OCI-LY1 (cell line): ENCODE measurements at regions not wholly inside any gene's neighbourhood (a gene's known extent, or its start where the extent isn't known, plus 50 kb on each side); places are given as distances from the start of the nearest gene placed in this dataset.

Source experiments
- H2AFZ ChIP-seq: fragments of 200-600 bp; sonication (generic), shearing (Covaris generic); 2 replicates; pipeline ENCODE4 v1.6.0; 2014; ENCODE audit warnings: antibody characterized with exemption, mild to moderate bottlenecking, low read length
- H3F3A ChIP-seq: fragments of 200-600 bp; sonication (generic), shearing (Covaris generic); 2 replicates; pipeline ENCODE4 v1.6.0; 2014; ENCODE audit warnings: mild to moderate bottlenecking, antibody characterized with exemption, low read length, moderate library complexity; ENCODE audit not compliant: insufficient read depth
- H3K27ac ChIP-seq: fragments of 200-600 bp; sonication (generic); 2 replicates; pipeline ENCODE4 v1.5.1; 2014; ENCODE audit warnings: low read length, mixed run types, mild to moderate bottlenecking, low read depth; ENCODE audit not compliant: poor library complexity, severe bottlenecking
- H3K27me3 ChIP-seq: fragments of 200-600 bp; sonication (generic); 2 replicates; pipeline ENCODE4 v1.6.0; 2014; ENCODE audit warnings: antibody characterized with exemption, mild to moderate bottlenecking, low read length, moderate library complexity; ENCODE audit not compliant: insufficient read depth
- H3K36me3 ChIP-seq: fragments of 200-600 bp; sonication (generic); 2 replicates; pipeline ENCODE4 v1.6.1; 2014; ENCODE audit warnings: mild to moderate bottlenecking, antibody characterized with exemption, low read length, moderate library complexity, mixed read lengths; ENCODE audit not compliant: insufficient read depth
- H3K4me1 ChIP-seq: fragments of 200-600 bp; sonication (generic); 2 replicates; pipeline ENCODE4 v1.5.1; 2014; ENCODE audit warnings: mild to moderate bottlenecking, low read length, moderate library complexity; ENCODE audit not compliant: insufficient read depth, severe bottlenecking
- H3K4me2 ChIP-seq: fragments of 200-600 bp; sonication (generic), shearing (Covaris generic); 2 replicates; pipeline ENCODE4 v1.6.1; 2014; ENCODE audit warnings: low read length
- H3K4me3 ChIP-seq: fragments of 200-600 bp; sonication (generic); 2 replicates; pipeline ENCODE4 v1.5.1; 2014; ENCODE audit warnings: low read length, low read depth, mild to moderate bottlenecking, mixed read lengths; ENCODE audit not compliant: poor library complexity, severe bottlenecking
- H3K79me2 ChIP-seq: fragments of 200-600 bp; shearing (Covaris generic); 2 replicates; pipeline ENCODE4 v1.6.1; 2016; ENCODE audit warnings: mixed run types, low read length, mixed read lengths; ENCODE audit not compliant: insufficient read depth
- H3K9ac ChIP-seq: fragments of 200-600 bp; sonication (generic), shearing (Covaris generic); 2 replicates; pipeline ENCODE4 v1.6.1; 2014; ENCODE audit warnings: mild to moderate bottlenecking, low read length, mixed read lengths
- H3K9me2 ChIP-seq: fragments of 200-600 bp; sonication (generic), shearing (Covaris generic); 2 replicates; pipeline ENCODE4 v1.6.1; 2014; ENCODE audit warnings: low read depth, mild to moderate bottlenecking, low read length, mixed read lengths
- H3K9me3 ChIP-seq: fragments of 200-600 bp; shearing (Covaris generic); 2 replicates; pipeline ENCODE4 v1.6.1; 2014; ENCODE audit warnings: low read length, mixed read lengths
- H4K20me1 ChIP-seq: fragments of 200-600 bp; sonication (generic), shearing (Covaris generic); 2 replicates; pipeline ENCODE4 v1.6.0; 2016; ENCODE audit warnings: mild to moderate bottlenecking, low read length; ENCODE audit not compliant: insufficient read depth
- EZH2 ChIP-seq: fragments of 200-600 bp; sonication (generic), shearing (Covaris generic); IDR thresholded peaks from 2 replicates; pipeline ENCODE4 v1.8.0; 2017; ENCODE audit warnings: borderline replicate concordance, mixed run types, mild to moderate bottlenecking, antibody characterized with exemption, low read length, moderate library complexity, mixed read lengths
- TF ChIP-seq, protein P1 (sequence below): fragments of 200-600 bp; sonication (generic), shearing (Covaris generic); IDR thresholded peaks from 2 replicates; pipeline ENCODE4 v1.5.1; 2017; ENCODE audit warnings: mild to moderate bottlenecking, antibody characterized with exemption, low read length, moderate library complexity, mixed read lengths

DNA sequence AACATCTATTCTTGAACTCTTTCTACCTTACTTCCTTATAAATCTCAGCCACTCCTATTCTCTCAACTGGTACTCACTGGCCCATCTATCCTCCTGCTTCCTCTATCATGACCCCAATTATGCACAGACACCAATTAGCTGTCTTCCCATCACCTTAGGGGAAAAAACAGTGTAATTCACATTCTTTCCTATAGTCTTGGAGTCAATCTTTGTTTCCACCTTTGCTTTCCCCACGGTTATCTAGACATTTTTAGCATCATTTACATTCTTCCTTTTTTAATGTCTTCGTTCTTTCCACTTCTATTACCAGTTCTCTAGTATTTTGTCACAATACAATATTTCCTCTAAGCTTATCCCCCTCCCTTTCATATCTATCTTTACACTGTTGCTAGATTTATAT is 449.4 kb downstream of the TMEM38B start:
- TF ChIP-seq, protein P1, sequence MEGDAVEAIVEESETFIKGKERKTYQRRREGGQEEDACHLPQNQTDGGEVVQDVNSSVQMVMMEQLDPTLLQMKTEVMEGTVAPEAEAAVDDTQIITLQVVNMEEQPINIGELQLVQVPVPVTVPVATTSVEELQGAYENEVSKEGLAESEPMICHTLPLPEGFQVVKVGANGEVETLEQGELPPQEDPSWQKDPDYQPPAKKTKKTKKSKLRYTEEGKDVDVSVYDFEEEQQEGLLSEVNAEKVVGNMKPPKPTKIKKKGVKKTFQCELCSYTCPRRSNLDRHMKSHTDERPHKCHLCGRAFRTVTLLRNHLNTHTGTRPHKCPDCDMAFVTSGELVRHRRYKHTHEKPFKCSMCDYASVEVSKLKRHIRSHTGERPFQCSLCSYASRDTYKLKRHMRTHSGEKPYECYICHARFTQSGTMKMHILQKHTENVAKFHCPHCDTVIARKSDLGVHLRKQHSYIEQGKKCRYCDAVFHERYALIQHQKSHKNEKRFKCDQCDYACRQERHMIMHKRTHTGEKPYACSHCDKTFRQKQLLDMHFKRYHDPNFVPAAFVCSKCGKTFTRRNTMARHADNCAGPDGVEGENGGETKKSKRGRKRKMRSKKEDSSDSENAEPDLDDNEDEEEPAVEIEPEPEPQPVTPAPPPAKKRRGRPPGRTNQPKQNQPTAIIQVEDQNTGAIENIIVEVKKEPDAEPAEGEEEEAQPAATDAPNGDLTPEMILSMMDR = no peak
- no peak for TF ChIP-seq EZH2
- Histone ChIP-seq H3K27me3 (no peaks in the 10 kb centered on the region), H3F3A (no peaks in the 10 kb centered on the region), H3K4me1 (no peaks in the 10 kb centered on the region), H2AFZ (no peak overlapping the region), H3K27ac (no peak overlapping the region), H3K9me2 (no peaks in the 10 kb centered on the region), H3K9me3 (no peaks in the 10 kb centered on the region), H3K9ac (no peak overlapping the region), H3K4me2 (no peak overlapping the region), H3K4me3 (no peak overlapping the region), H4K20me1 (no peaks in the 10 kb centered on the region), H3K79me2 (no peaks in the 10 kb centered on the region), H3K36me3 (no peaks in the 10 kb centered on the region)

DNA sequence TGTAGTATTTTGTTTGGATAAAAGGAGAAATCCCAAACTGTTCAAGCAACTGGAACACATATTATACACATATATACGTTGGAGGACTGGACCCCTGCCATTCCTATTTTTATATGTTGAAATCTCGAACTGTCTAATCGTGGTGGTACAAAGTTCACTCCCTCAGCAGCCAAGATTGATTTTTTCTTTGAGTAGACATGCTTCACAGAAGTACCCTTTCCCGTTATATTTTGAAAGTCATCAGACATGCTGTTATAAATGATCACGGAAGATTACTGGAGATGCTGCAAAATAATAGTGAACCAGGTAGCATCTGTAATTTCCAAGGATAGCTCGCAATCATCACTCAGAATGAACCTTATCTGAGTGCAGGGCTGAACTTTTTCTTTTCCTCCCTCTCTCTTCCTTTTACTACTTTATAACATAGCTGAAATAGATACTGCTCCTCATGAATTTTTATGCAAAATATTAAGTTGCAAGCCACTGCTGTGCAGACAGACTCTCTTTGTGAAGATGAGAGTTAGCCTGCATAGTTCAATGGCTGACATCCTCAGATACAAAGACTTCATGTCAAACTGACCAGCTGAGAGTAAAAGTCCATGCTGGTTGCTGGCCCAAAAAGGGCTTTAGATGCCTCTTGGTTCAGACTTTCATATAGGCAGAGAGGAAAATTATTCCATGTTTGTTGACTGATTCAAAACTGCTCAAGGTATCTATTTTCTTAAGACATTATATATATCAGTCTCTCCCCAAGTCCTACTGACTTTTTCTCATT is 451.9 kb downstream of the TMEM38B start:
- Histone ChIP-seq H3K79me2 (no peaks in the 10 kb centered on the region), H3K27me3 (no peaks in the 10 kb centered on the region), H3K9me2 (no peaks in the 10 kb centered on the region), H3K9me3 (no peaks in the 10 kb centered on the region), H3K9ac (no peak overlapping the region), H3K4me3 (no peak overlapping the region), H3K27ac (no peak overlapping the region), H3K4me2 (no peak overlapping the region), H2AFZ (no peak overlapping the region), H3K4me1 (no peaks in the 10 kb centered on the region), H4K20me1 (no peaks in the 10 kb centered on the region), H3K36me3 (no peaks in the 10 kb centered on the region), H3F3A (no peaks in the 10 kb centered on the region)
- TF ChIP-seq EZH2 = no peak
- TF ChIP-seq, protein P1 = no peak

DNA sequence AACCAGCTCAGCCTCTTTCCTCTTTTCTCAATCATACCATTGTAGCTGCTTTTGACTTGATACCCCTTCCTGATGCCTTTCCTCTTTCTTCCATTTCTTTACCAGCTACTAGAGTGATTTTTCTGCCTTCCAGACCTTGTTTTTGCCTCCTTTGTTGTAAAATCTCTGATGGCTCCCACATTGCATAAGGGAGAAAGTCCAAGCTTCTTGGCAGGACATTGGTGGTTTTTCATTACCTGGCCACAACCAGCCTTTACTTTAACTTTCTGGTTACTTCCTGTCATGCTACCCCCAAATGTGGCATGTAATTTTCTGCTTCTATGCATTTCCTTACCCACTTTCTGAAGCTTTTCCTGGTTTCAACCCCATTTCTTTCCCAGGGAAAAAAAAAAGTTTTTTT is 452.5 kb downstream of the TMEM38B start:
- no peaks in the 10 kb centered on the region for H3K9me2 ChIP-seq
- no peaks in the 10 kb centered on the region for H3K27me3 ChIP-seq
- no peaks in the 10 kb centered on the region for H3K36me3 ChIP-seq
- H3K79me2 ChIP-seq = no peaks in the 10 kb centered on the region
- H3K4me1 ChIP-seq = no peaks in the 10 kb centered on the region
- H3K4me2 ChIP-seq = no peak overlapping the region
- H2AFZ ChIP-seq = no peak overlapping the region
- no peak overlapping the region for H3K4me3 ChIP-seq
- no peak for TF ChIP-seq EZH2
- TF ChIP-seq, protein P1 = no peak
- no peaks in the 10 kb centered on the region for H4K20me1 ChIP-seq
- H3K9ac ChIP-seq = no peak overlapping the region
- no peaks in the 10 kb centered on the region for H3K9me3 ChIP-seq
- no peaks in the 10 kb centered on the region for H3F3A ChIP-seq
- no peak overlapping the region for H3K27ac ChIP-seq
